Liver (tissue), 3 donors: ENCODE measurements at regions not wholly inside any gene's neighbourhood (a gene's known extent, or its start where the extent isn't known, plus 50 kb on each side); places are given as distances from the start of the nearest gene placed in this dataset.

Source experiments
- CTCF ChIP-seq: fragments of 150-350 bp; IDR thresholded peaks from 2 replicates; pipeline ENCODE4 v1.5.1; 2017; ENCODE audit warnings: improper control_type of control experiment, low read depth, low read length; ENCODE audit not compliant: missing input control
- RAD21 ChIP-seq, 2 donors: IDR thresholded peaks; 2 replicates each; pipeline ENCODE4 v1.6.1; 2016; ENCODE audit warnings: antibody characterized with exemption in 2 of 2, mild to moderate bottlenecking in 2 of 2
- YY1 ChIP-seq: IDR thresholded peaks from 2 replicates; pipeline ENCODE4 v1.6.1; 2016; ENCODE audit warnings: antibody characterized with exemption, mild to moderate bottlenecking
- TF ChIP-seq, protein P1 (sequence below): IDR thresholded peaks from 2 replicates; pipeline ENCODE4 v1.6.1; 2016; ENCODE audit warnings: antibody characterized with exemption
- donor health status: healthy.
- donor health status: healthy.

DNA sequence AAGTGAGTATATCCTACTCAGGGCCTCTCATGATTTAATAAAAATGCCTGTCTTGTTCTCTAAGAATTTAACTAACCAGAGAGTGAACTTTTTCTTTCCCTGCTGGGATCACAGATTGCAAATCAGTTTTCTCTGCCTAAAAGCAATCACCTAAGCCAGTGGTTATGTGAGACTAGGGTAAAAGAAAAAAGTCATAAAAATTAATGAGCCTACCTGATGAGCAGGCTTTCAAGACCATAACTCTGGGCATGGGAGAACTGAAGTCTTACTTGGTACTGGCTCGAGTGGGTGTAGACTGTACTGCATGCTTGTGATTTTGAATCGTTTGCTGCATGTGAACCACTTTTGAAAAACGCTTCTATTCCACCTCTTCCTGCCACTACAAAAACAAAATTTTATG, 1677.0 kb upstream of the LRRTM1 start:
- TF ChIP-seq CTCF (no peak), YY1 (no peak), RAD21 (IDR thresholded peaks at IDR 0.05) (no peak)
- TF ChIP-seq, protein P1, sequence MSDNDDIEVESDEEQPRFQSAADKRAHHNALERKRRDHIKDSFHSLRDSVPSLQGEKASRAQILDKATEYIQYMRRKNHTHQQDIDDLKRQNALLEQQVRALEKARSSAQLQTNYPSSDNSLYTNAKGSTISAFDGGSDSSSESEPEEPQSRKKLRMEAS = no peak
